Neutrophil (primary cell): ENCODE measurements at regions not wholly inside any gene's neighbourhood (a gene's known extent, or its start where the extent isn't known, plus 50 kb on each side); places are given as distances from the start of the nearest gene placed in this dataset.

Experiments used
- H3K27ac ChIP-seq: fragments of 200-600 bp; sonication (generic); 2 replicates; pipeline ENCODE4 v1.5.1; 2016; ENCODE audit warnings: mild to moderate bottlenecking, moderate library complexity
- H3K27me3 ChIP-seq: fragments of 200-600 bp; sonication (generic); 2 replicates; pipeline ENCODE4 v1.6.0; 2016; ENCODE audit warnings: mild to moderate bottlenecking
- H3K36me3 ChIP-seq: fragments of 200-600 bp; sonication (generic); 2 replicates; pipeline ENCODE4 v1.5.1; 2017
- H3K4me1 ChIP-seq, 2 experiments: fragments of 200-600 bp in 1 of 2; sonication (generic) in 1 of 2; 1 replicate in 1 of 2; 2 replicates in 1 of 2; pipeline versions ENCODE4 v1.5.1 to v1.6.1; 2013 to 2016; ENCODE audit warnings: low read depth in 1 of 2, low read length in 1 of 2, mild to moderate bottlenecking in 1 of 2, moderate library complexity in 1 of 2; ENCODE audit not compliant: control insufficient read depth in 1 of 2, insufficient read depth in 1 of 2
- H3K4me3 ChIP-seq, 2 experiments: fragments of 200-600 bp in 1 of 2; sonication (generic) in 1 of 2; 1 replicate in 1 of 2; 2 replicates in 1 of 2; pipeline ENCODE4 v1.5.1; 2013 to 2016; ENCODE audit warnings: low read depth in 1 of 2, low read length in 1 of 2, mild to moderate bottlenecking in 1 of 2, moderate library complexity in 1 of 2
- H3K9me3 ChIP-seq: fragments of 200-600 bp; sonication (generic); 2 replicates; pipeline ENCODE4 v1.5.1; 2016
- TF ChIP-seq, protein P1 (sequence below): fragments of 200-600 bp; sonication (generic); IDR thresholded peaks from 2 replicates; pipeline ENCODE4 v1.5.1; 2016; ENCODE audit warnings: antibody characterized with exemption

GRCh38 chr2:45127891-45128290 lies 118.6 kb upstream of the SIX2 start:
- Histone ChIP-seq H3K36me3 (no peaks in the 10 kb centered on the region), H3K4me1 (no peaks in the 10 kb centered on the region), H3K27ac (no peak overlapping the region), H3K27me3 (peaks cover 41% of the 10 kb centered on the region), H3K9me3 (no peaks in the 10 kb centered on the region), H3K4me3 (no peak overlapping the region)
- TF ChIP-seq, protein P1, sequence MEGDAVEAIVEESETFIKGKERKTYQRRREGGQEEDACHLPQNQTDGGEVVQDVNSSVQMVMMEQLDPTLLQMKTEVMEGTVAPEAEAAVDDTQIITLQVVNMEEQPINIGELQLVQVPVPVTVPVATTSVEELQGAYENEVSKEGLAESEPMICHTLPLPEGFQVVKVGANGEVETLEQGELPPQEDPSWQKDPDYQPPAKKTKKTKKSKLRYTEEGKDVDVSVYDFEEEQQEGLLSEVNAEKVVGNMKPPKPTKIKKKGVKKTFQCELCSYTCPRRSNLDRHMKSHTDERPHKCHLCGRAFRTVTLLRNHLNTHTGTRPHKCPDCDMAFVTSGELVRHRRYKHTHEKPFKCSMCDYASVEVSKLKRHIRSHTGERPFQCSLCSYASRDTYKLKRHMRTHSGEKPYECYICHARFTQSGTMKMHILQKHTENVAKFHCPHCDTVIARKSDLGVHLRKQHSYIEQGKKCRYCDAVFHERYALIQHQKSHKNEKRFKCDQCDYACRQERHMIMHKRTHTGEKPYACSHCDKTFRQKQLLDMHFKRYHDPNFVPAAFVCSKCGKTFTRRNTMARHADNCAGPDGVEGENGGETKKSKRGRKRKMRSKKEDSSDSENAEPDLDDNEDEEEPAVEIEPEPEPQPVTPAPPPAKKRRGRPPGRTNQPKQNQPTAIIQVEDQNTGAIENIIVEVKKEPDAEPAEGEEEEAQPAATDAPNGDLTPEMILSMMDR = no peak

GRCh38 chr2:45127321-45127720 lies 118.1 kb upstream of the SIX2 start:
- Histone ChIP-seq H3K9me3 (no peaks in the 10 kb centered on the region), H3K36me3 (no peaks in the 10 kb centered on the region), H3K27ac (no peak overlapping the region), H3K4me3 (no peak overlapping the region), H3K27me3 (peaks cover 35% of the 10 kb centered on the region), H3K4me1 (no peaks in the 10 kb centered on the region)
- TF ChIP-seq, protein P1 = no peak

- no peaks in the 10 kb centered on the region for H3K4me1 ChIP-seq
- no peaks in the 10 kb centered on the region for H3K36me3 ChIP-seq
- H3K9me3 ChIP-seq = no peaks in the 10 kb centered on the region
- no peak overlapping the region for H3K27ac ChIP-seq
- TF ChIP-seq, protein P1 = no peak
- H3K27me3 ChIP-seq = peaks cover 15% of the 10 kb centered on the region
- H3K4me3 ChIP-seq = no peak overlapping the region
Measured at GRCh38 chr2:45125232-45125631, 116.0 kb upstream of the SIX2 start.

DNA sequence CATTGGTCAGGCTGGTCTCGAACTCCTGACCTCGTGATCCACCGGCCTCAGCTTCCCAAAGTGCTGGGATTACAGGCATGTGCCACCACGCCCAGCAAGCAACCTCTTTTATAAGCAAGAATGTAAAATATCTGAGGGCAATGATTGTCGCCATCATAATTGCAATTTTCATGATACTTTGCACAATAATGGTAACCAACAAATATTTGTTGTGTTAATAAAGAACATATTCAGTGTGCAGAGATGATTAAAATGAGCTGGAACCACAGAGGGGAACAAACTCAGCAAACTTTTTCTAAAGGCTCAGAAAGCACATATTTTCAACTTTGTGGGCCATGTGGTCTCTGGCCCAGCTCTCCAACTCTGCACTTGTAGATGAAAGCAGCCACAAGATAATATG lies 115.2 kb upstream of the SIX2 start:
- no peaks in the 10 kb centered on the region for H3K4me1 ChIP-seq
- no peaks in the 10 kb centered on the region for H3K36me3 ChIP-seq
- H3K9me3 ChIP-seq = no peaks in the 10 kb centered on the region
- no peak overlapping the region for H3K27ac ChIP-seq
- H3K27me3 ChIP-seq = peaks cover 15% of the 10 kb centered on the region
- no peak overlapping the region for H3K4me3 ChIP-seq
- TF ChIP-seq, protein P1 = no peak

DNA sequence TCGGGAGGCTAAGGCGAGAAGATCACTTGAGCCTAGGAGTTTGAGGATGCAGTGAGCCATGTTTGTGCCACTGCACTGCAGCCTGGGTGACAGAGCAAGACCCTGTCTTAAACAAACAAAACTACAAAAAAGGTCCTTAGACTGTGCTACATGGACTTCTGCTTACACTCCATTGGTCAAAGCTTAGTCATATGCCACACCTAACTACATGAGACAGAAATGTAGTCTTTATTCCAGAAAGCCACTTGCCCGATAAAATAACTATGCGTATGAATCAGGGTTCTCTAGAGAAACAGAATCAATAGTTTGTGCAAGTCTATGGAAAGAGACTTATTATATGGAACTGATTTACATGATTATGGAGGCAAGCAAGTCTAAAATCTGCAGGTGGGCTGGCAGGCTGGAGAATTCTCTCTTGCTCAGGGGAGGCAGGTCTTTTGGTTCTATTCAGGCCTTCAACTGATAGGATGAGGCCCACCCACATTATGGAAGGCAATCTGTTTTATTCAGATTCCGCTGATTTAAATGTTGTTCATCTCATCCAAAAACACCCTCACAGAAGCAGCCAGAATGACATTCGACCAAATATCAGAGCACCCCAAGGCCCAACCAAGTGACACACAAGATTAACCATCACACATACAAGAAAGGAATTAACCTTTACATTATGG lies 114.4 kb upstream of the SIX2 start:
- Histone ChIP-seq H3K9me3 (no peaks in the 10 kb centered on the region), H3K27ac (no peak overlapping the region), H3K4me1 (no peaks in the 10 kb centered on the region), H3K36me3 (no peaks in the 10 kb centered on the region), H3K27me3 (peaks cover 15% of the 10 kb centered on the region), H3K4me3 (no peak overlapping the region)
- TF ChIP-seq, protein P1 = no peak
